ENCODE measurements at regions not wholly inside any gene's neighbourhood (a gene's known extent, or its start where the extent isn't known, plus 50 kb on each side); places are given as distances from the start of the nearest gene placed in this dataset.

GRCh38 chr9:29659736-29660135 lies 2086.5 kb upstream of the C9orf72 start:
- no peak for DNase-seq (ENCODE audit: low read depth, low spot score)

GRCh38 chr9:29668732-29669131 lies 2095.5 kb upstream of the C9orf72 start:
- no peak for DNase-seq (ENCODE audit: low read depth, low spot score)

DNA sequence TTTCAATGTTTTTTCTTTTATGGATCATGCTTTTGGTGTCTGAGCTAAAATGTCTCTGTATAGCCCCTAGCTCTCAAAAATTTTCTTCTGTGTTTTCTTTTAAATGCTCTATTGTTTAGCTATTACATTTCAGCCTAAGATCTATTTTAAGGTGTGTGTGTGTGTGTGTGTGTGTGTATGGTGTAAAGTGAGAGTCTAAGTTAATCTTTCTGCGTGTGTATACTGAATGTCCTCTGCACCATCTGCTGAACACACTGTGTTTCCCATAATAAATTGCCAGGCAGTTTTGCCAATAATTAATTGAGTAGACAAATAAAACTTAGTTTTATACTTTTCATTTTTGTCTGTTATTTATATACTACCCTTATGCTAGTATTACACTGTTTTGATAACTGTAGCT lies 2096.3 kb upstream of the C9orf72 start:
- DNase-seq (ENCODE audit: low read depth, low spot score), result no peak

- no peak for DNase-seq (ENCODE audit: low read depth, low spot score)
Measured at GRCh38 chr9:29685531-29685930, 2112.2 kb upstream of the C9orf72 start.

DNA sequence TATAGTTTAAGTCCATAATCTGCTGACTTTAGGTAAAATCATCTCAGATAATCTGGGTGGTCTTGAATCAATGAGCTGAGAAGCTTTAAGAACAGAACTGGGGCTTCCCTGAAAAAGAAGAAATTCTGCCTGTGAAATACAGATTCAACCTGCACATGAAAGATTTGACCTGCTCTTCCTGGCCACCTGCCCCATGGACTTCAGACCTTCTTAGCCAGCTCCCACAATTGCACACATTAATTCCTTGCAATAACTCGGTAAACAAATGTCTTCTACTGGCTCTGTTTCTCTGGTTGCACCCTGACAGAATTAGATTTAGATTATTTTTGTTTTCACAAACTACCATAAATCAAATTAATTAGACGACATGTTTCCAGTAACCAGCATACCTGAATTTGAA lies 2117.9 kb upstream of the C9orf72 start:
- no peak for DNase-seq (ENCODE audit: low read depth, low spot score)

DNA sequence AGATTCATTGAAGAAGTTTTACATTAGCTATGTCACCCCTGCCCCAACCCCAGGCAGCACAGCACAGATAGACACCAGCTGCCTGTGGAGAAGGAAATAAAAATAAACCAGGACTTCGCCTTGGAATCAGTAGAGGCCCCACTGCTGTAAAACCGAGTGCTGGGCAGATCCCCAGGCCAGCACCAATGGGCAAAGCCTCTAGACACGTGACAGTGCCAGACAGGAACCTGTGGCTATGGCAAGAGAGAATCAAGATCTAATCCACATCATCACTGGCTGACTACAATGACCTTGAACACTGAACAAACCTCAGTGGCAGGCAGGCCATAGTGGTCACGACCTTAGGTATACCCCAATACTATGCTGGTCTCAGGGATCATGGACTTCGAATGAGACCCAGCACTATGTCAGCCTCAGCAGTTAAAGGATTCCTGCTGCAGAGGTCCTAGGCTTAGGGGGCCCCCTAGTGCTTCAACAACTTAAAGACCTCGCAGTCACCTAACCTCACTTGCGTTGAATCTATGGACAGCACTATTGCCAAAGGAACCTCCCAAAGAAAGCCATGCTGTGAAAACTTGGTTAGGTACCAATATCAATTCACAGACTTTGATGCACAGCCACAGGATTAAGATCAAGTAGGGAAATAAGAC lies 2118.6 kb upstream of the C9orf72 start:
- DNase-seq (ENCODE audit: low read depth, low spot score), result no peak

DNA sequence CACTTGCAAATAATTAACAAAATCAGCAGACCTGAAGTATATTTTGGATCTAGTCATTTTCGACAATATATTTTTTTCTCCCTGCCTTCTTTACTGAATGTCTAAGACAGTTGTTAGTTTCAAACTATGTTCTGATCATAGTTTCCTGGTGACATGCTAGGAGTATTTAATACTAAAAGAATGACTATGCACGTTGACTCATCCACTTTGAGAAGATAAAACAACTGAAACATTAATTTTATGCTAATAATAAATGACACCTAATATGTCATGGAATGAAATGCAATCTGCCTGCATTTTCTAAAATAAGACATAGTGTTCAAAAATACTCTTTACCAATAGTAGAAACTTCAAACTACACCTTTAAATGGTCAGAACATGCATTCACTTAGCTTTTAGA lies 2123.7 kb upstream of the C9orf72 start:
- no peak for DNase-seq (ENCODE audit: low read depth, low spot score)

DNA sequence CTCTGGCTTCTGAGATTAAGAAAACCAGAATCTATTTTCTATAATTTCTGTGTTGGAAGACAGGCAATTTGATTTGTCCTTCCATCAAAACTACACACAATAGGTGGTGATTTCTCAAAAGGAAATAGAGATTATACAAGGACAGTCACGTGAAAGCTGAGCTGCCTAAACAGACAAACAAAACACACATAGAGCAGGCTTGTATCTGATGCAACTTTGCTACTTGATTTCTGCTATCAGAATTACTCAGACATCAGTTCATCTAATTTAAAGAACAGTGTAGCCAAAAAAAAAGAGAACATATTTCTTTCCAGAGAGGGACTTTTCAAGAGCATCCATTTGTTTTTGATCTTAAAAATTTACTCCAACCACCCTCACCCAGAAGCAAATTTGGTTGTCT lies 2128.3 kb upstream of the C9orf72 start:
- no peak for DNase-seq (ENCODE audit: low read depth, low spot score)

GRCh38 chr9:29701971-29702370 lies 2128.7 kb upstream of the C9orf72 start:
- DNase-seq (ENCODE audit: low read depth, low spot score), result no peak

GRCh38 chr9:29714860-29715259 lies 2141.6 kb upstream of the C9orf72 start:
- DNase-seq (ENCODE audit: low read depth, low spot score), result no peak

- DNase-seq (ENCODE audit: low read depth, low spot score), result no peak
Measured at GRCh38 chr9:29717631-29718030, 2144.3 kb upstream of the C9orf72 start.

GRCh38 chr9:29730163-29730562 lies 2156.9 kb upstream of the C9orf72 start:
- no peak for DNase-seq (ENCODE audit: low read depth, low spot score)

GRCh38 chr9:29740518-29740917 lies 2167.2 kb upstream of the C9orf72 start:
- no peak for DNase-seq (ENCODE audit: low read depth, low spot score)

GRCh38 chr9:29741169-29741568 lies 2167.9 kb upstream of the C9orf72 start:
- no peak for DNase-seq (ENCODE audit: low read depth, low spot score)

GRCh38 chr9:29750062-29750461 lies 2176.8 kb upstream of the C9orf72 start:
- DNase-seq (ENCODE audit: low read depth, low spot score), result no peak

DNA sequence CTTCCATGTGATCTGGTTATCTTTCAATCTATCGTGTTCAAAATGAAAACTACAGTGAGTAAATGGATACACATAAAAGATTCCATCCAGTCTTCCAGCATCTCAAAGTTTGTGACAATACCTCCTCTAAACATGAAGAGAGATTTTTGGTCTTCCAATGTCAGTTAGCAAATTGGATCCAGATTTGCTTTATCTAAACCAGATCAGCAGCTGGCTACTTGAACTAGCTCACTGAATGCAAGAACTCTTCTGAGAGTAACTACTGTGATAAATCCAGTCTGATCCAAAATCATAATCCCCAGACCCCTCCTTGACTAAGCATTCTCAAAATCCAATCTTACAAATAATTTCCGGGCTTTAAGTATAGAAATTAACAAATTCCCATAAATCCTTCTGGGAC lies 2177.9 kb upstream of the C9orf72 start:
- no peak for DNase-seq (ENCODE audit: low read depth, low spot score)

- DNase-seq (ENCODE audit: low read depth, low spot score), result no peak
Measured at GRCh38 chr9:29753638-29754037, 2180.4 kb upstream of the C9orf72 start.

GRCh38 chr9:29769019-29769418 lies 2195.7 kb upstream of the C9orf72 start:
- no peak for DNase-seq (ENCODE audit: low read depth, low spot score)

DNA sequence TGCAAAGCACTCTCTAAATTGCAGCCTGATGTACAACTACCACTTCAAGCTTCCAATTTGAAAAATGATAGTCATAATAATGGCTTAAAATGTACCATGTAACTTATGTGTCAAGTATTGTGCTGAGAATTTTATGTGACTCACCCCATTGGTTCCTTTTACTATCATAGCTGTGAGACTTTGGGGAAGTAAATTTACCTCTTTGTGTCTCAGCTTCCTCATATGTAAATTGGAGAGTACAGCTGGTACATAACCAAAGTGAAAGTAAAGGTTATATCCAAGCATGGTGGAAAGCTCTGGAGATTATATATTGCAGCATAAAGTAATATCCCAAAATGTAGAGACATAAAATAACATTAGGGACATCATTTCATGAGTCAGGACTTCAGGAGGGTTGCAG lies 2200.4 kb upstream of the C9orf72 start:
- DNase-seq (ENCODE audit: low read depth, low spot score), result no peak

- DNase-seq (ENCODE audit: low read depth, low spot score), result no peak
Measured at GRCh38 chr9:29775491-29775890, 2202.2 kb upstream of the C9orf72 start.

DNA sequence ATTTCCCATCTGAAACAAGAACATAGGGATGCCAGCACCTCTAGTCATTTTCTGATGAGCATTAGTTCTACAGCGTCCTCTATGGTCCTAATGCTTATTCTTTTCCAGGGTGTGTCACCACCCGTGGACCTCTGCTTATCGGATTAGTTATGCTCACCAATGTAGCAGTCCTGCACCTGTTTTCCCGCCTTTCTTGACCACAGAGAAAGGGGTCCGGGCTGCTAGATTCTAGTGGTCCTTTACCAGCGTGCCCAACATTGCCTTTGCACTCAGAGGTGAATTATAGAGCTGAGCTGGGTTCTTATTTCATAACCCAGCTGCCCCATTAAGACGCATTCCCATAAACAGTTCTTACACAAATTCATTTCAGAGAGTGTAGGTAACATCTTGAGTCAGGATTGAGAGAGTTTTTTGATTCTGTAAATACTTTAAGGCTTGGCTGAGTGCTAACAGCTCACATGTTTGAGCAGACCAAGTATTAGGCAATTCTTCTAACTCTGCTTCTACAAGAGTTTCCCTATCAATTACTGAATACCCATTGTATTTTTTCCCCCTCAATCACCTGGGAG lies 2205.1 kb upstream of the C9orf72 start:
- no peak for DNase-seq (ENCODE audit: low read depth, low spot score)

DNA sequence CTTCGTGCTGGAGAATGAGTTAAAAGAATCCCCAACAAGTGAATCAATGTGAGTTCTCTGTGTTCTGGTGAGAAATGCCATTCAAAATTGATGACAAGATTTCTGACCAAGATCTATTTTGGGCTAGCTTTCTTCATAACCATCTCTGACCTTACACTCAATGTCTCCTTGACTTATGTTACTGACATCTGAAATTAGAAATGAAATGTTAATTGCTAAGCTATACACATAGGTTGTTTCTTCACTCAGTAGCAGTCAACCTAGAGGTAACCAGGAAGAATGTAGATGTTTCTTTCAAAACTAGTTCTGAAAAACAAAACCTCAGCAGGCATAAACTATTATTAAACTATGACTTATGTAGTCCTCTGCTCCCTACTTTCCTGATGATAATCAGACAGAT lies 2220.7 kb upstream of the C9orf72 start:
- no peak for DNase-seq (ENCODE audit: low read depth, low spot score)

DNA sequence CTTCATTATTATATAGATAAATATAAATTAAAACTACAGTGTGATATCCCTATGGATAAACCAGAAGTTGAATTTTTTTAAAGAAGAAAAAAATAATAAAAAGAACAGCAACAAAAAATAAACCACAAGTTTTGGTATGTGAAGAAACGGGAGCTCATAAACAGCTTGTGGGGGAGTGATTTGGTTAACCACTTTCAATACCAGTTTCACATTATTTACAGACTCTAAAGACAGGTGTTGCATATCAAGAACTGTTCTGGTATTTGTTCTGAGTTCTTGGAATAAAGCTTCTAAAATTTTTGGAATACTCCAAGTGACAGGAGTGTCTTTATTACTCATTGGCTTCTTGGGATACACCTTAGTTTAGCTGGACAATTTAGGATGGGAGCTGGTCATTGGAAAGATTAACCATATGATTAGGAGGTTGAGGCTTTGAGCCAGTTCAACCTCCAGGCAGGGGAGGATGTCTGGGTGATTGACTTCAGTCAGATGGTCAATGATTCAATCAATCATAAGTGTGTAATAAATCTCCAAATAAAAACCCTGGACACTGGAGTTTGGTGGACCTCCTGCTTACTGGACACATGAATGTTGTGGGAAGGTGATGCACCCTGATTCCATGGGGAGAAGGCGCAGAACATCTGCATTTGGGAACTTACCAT lies 2223.1 kb upstream of the C9orf72 start:
- no peak for DNase-seq (ENCODE audit: low read depth, low spot score)
